ENCODE measurements at regions not wholly inside any gene's neighbourhood (a gene's known extent, or its start where the extent isn't known, plus 50 kb on each side); places are given as distances from the start of the nearest gene placed in this dataset.

- Histone ChIP-seq H3K27ac (ENCODE audit: low read length) (no peak overlapping the region), H3F3A (ENCODE audit: insufficient read depth, low read length, poor library complexity, severe bottlenecking) (no peaks in the 10 kb centered on the region), H3K79me2 (replicated peaks; ENCODE audit: insufficient read depth, low read length) (no peaks in the 10 kb centered on the region), H3K36me3 (ENCODE audit: insufficient read depth, low read length) (no peaks in the 10 kb centered on the region), H4K20me1 (ENCODE audit: insufficient read depth) (no peaks in the 10 kb centered on the region), H3K9ac (ENCODE audit: low read length) (no peak overlapping the region), H3K9me2 (ENCODE audit: insufficient read depth, low read length) (no peaks in the 10 kb centered on the region), H3K9me3 (ENCODE audit: low read length) (no peaks in the 10 kb centered on the region), H2AFZ (ENCODE audit: low read depth, low read length) (no peak overlapping the region), H3K27me3 (ENCODE audit: insufficient read depth, low read depth, low read length) (no peaks in the 10 kb centered on the region), H3K4me2 (ENCODE audit: low read length) (no peak overlapping the region), H3K4me3 (ENCODE audit: low read length) (no peak overlapping the region)
- TF ChIP-seq TAF1 (IDR thresholded peaks at IDR 0.05; ENCODE audit: low read depth) = no peak
- no peak for TF ChIP-seq POLR2AphosphoS5 (IDR thresholded peaks at IDR 0.05)
- TF ChIP-seq SMC3 (conservative IDR thresholded peaks at IDR 0.05; ENCODE audit: poor library complexity) = no peak
- TF ChIP-seq, protein P1, sequence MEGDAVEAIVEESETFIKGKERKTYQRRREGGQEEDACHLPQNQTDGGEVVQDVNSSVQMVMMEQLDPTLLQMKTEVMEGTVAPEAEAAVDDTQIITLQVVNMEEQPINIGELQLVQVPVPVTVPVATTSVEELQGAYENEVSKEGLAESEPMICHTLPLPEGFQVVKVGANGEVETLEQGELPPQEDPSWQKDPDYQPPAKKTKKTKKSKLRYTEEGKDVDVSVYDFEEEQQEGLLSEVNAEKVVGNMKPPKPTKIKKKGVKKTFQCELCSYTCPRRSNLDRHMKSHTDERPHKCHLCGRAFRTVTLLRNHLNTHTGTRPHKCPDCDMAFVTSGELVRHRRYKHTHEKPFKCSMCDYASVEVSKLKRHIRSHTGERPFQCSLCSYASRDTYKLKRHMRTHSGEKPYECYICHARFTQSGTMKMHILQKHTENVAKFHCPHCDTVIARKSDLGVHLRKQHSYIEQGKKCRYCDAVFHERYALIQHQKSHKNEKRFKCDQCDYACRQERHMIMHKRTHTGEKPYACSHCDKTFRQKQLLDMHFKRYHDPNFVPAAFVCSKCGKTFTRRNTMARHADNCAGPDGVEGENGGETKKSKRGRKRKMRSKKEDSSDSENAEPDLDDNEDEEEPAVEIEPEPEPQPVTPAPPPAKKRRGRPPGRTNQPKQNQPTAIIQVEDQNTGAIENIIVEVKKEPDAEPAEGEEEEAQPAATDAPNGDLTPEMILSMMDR (IDR thresholded peaks at IDR 0.05; ENCODE audit: poor library complexity, severe bottlenecking) = no peak
- no peak for TF ChIP-seq MXI1 (conservative IDR thresholded peaks at IDR 0.05; ENCODE audit: poor library complexity, severe bottlenecking)
- no peak for TF ChIP-seq EP300 (conservative IDR thresholded peaks at IDR 0.05; ENCODE audit: poor library complexity, severe bottlenecking)
- no peak for TF ChIP-seq EZH2 (IDR thresholded peaks at IDR 0.05; ENCODE audit: borderline replicate concordance, insufficient read depth, low read length, poor library complexity, severe bottlenecking)
- no peak for TF ChIP-seq RAD21 (conservative IDR thresholded peaks at IDR 0.05)
Observed at GRCh38 chr5:56415356-56415765, 182.2 kb upstream of the ANKRD55 start.

DNA sequence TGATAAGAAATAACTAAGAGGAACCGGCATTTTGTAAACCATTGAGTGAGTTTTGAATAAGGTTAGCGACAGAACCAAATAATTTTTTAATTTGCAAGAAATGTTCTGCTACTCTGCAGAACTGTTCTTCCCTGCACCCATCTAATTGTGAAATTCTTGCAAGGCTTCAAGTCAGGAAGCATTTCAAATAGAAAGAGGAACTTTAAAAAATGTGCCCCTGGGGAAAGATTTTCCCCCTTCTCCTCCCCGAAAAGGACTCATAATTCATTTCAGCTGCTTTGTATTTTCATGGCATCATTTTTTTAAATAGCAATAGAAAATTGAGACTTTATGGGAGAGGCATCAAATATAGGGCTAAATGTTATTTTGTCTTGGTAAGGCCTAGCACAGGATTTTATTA is 180.9 kb upstream of the ANKRD55 start:
- no peak overlapping the region for H3K27ac ChIP-seq (ENCODE audit: low read length)
- no peaks in the 10 kb centered on the region for H3K36me3 ChIP-seq (ENCODE audit: insufficient read depth, low read length)
- no peak overlapping the region for H3K9ac ChIP-seq (ENCODE audit: low read length)
- H3K27me3 ChIP-seq (ENCODE audit: insufficient read depth, low read depth, low read length) = no peaks in the 10 kb centered on the region
- no peak overlapping the region for H2AFZ ChIP-seq (ENCODE audit: low read depth, low read length)
- TF ChIP-seq EZH2 (IDR thresholded peaks at IDR 0.05; ENCODE audit: borderline replicate concordance, insufficient read depth, low read length, poor library complexity, severe bottlenecking) (no peak), MXI1 (conservative IDR thresholded peaks at IDR 0.05; ENCODE audit: poor library complexity, severe bottlenecking) (no peak), EP300 (conservative IDR thresholded peaks at IDR 0.05; ENCODE audit: poor library complexity, severe bottlenecking) (no peak), TAF1 (IDR thresholded peaks at IDR 0.05; ENCODE audit: low read depth) (no peak), SMC3 (conservative IDR thresholded peaks at IDR 0.05; ENCODE audit: poor library complexity) (no peak), POLR2AphosphoS5 (IDR thresholded peaks at IDR 0.05) (no peak), RAD21 (conservative IDR thresholded peaks at IDR 0.05) (no peak)
- TF ChIP-seq, protein P1 (IDR thresholded peaks at IDR 0.05; ENCODE audit: poor library complexity, severe bottlenecking) = no peak
- TF ChIP-seq, protein P2, sequence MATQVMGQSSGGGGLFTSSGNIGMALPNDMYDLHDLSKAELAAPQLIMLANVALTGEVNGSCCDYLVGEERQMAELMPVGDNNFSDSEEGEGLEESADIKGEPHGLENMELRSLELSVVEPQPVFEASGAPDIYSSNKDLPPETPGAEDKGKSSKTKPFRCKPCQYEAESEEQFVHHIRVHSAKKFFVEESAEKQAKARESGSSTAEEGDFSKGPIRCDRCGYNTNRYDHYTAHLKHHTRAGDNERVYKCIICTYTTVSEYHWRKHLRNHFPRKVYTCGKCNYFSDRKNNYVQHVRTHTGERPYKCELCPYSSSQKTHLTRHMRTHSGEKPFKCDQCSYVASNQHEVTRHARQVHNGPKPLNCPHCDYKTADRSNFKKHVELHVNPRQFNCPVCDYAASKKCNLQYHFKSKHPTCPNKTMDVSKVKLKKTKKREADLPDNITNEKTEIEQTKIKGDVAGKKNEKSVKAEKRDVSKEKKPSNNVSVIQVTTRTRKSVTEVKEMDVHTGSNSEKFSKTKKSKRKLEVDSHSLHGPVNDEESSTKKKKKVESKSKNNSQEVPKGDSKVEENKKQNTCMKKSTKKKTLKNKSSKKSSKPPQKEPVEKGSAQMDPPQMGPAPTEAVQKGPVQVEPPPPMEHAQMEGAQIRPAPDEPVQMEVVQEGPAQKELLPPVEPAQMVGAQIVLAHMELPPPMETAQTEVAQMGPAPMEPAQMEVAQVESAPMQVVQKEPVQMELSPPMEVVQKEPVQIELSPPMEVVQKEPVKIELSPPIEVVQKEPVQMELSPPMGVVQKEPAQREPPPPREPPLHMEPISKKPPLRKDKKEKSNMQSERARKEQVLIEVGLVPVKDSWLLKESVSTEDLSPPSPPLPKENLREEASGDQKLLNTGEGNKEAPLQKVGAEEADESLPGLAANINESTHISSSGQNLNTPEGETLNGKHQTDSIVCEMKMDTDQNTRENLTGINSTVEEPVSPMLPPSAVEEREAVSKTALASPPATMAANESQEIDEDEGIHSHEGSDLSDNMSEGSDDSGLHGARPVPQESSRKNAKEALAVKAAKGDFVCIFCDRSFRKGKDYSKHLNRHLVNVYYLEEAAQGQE (IDR thresholded peaks at IDR 0.05; ENCODE audit: borderline replicate concordance) = no peak
- no peaks in the 10 kb centered on the region for H3K79me2 ChIP-seq (replicated peaks; ENCODE audit: insufficient read depth, low read length)
- no peaks in the 10 kb centered on the region for H4K20me1 ChIP-seq (ENCODE audit: insufficient read depth)
- H3K4me2 ChIP-seq (ENCODE audit: low read length) = no peak overlapping the region
- no peaks in the 10 kb centered on the region for H3K9me3 ChIP-seq (ENCODE audit: low read length)
- no peaks in the 10 kb centered on the region for H3F3A ChIP-seq (ENCODE audit: insufficient read depth, low read length, poor library complexity, severe bottlenecking)
- H3K9me2 ChIP-seq (ENCODE audit: insufficient read depth, low read length) = no peaks in the 10 kb centered on the region
- H3K4me3 ChIP-seq (ENCODE audit: low read length) = no peak overlapping the region
